Endodermal cell (in vitro differentiated cells): ENCODE measurements at regions not wholly inside any gene's neighbourhood (a gene's known extent, or its start where the extent isn't known, plus 50 kb on each side); places are given as distances from the start of the nearest gene placed in this dataset.

Experiments used
- DNase-seq: peaks from one replicate; pipeline ENCODE4 v3.0.0-alpha.2; 2017
- H3K27ac ChIP-seq: 2 replicates; pipeline ENCODE4 v1.5.1; 2013; ENCODE audit warnings: mild to moderate bottlenecking, low read depth, low read length, moderate library complexity
- H3K27me3 ChIP-seq: 2 replicates; pipeline ENCODE4 v1.6.1; 2013; ENCODE audit warnings: mild to moderate bottlenecking, low read length, moderate library complexity; ENCODE audit not compliant: insufficient read depth, control insufficient read depth, poor library complexity, severe bottlenecking
- H3K36me3 ChIP-seq: 2 replicates; pipeline ENCODE4 v1.7.0; 2013; ENCODE audit warnings: mild to moderate bottlenecking, low read length, moderate library complexity; ENCODE audit not compliant: control insufficient read depth, insufficient read depth
- H3K4me1 ChIP-seq: one replicate; pipeline ENCODE4 v1.7.0; 2013; ENCODE audit warnings: low read length; ENCODE audit not compliant: control insufficient read depth, insufficient read depth
- H3K4me3 ChIP-seq: 2 replicates; pipeline ENCODE4 v1.5.1; 2013; ENCODE audit warnings: mild to moderate bottlenecking, low read length, moderate library complexity
- H3K9ac ChIP-seq: 2 replicates; pipeline ENCODE4 v1.6.1; 2013; ENCODE audit warnings: mild to moderate bottlenecking, low read length, moderate library complexity; ENCODE audit not compliant: poor library complexity, severe bottlenecking; ENCODE audit errors: extremely low read depth
- H3K9me3 ChIP-seq: 2 replicates; pipeline ENCODE4 v1.6.1; 2013; ENCODE audit warnings: mild to moderate bottlenecking, low read length, moderate library complexity; ENCODE audit not compliant: control insufficient read depth
- H3K27ac Mint-ChIP-seq: 2 replicates; pipeline ENCODE4 v1.8.0; 2020; ENCODE audit warnings: mixed read lengths
- H3K27me3 Mint-ChIP-seq: 2 replicates; pipeline ENCODE4 v1.8.0; 2021; ENCODE audit warnings: mild to moderate bottlenecking, mixed read lengths; ENCODE audit not compliant: insufficient read depth
- H3K36me3 Mint-ChIP-seq: 2 replicates; pipeline ENCODE4 v1.8.0; 2020; ENCODE audit warnings: low read depth, mixed read lengths
- H3K4me1 Mint-ChIP-seq: 2 replicates; pipeline ENCODE4 v1.8.0; 2020; ENCODE audit warnings: mixed read lengths
- H3K4me3 Mint-ChIP-seq: 2 replicates; pipeline ENCODE4 v1.8.0; 2020; ENCODE audit warnings: mild to moderate bottlenecking, moderate library complexity, mixed read lengths
- H3K9me3 Mint-ChIP-seq: 2 replicates; pipeline ENCODE4 v1.8.0; 2020; ENCODE audit warnings: mild to moderate bottlenecking, mixed read lengths
- WGBS, 2 experiments: methylation state at CpG; one replicate each; pipeline versions ENCODE4 v1.1.5 to v1.1.7; 2013; ENCODE audit warnings: missing lambda C conversion rate in 2 of 2, mixed read lengths in 1 of 2; ENCODE audit not compliant: insufficient coverage in 1 of 2, insufficient read length in 1 of 2; 5-methylcytosine and 5-hydroxymethylcytosine counted together
- TF ChIP-seq, protein P1 (sequence below): fragments of 200-600 bp; sonication (generic); conservative IDR thresholded peaks from 2 replicates; pipeline ENCODE4 v1.5.0; 2021; ENCODE audit warnings: antibody characterized with exemption, mild to moderate bottlenecking

DNA sequence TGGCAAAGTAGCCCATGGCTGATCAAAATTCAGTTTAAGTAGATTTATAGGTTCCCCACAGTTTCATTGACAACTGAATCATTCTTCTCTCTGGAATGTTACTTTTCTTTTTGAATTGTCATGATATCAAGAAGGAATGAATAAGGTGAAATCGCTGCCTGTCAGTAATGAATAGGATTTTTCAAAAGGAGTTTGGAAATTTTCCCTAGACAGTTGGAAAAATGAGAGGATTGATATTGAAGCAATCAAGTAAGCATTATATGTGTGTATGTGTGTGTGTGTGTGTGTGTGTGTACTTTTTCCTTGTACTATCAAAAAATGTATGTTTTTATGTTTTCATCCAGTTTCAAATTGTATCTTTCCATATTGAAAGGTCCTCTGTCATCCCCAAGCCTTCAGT, 479.5 kb downstream of the MRPL39 start:
- TF ChIP-seq, protein P1, sequence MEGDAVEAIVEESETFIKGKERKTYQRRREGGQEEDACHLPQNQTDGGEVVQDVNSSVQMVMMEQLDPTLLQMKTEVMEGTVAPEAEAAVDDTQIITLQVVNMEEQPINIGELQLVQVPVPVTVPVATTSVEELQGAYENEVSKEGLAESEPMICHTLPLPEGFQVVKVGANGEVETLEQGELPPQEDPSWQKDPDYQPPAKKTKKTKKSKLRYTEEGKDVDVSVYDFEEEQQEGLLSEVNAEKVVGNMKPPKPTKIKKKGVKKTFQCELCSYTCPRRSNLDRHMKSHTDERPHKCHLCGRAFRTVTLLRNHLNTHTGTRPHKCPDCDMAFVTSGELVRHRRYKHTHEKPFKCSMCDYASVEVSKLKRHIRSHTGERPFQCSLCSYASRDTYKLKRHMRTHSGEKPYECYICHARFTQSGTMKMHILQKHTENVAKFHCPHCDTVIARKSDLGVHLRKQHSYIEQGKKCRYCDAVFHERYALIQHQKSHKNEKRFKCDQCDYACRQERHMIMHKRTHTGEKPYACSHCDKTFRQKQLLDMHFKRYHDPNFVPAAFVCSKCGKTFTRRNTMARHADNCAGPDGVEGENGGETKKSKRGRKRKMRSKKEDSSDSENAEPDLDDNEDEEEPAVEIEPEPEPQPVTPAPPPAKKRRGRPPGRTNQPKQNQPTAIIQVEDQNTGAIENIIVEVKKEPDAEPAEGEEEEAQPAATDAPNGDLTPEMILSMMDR, result no peak
- no peaks in the 10 kb centered on the region for H3K36me3 Mint-ChIP-seq
- no peak overlapping the region for H3K27ac ChIP-seq
- peaks cover 39% of the 10 kb centered on the region for H3K9me3 Mint-ChIP-seq
- H3K27me3 ChIP-seq, result no peaks in the 10 kb centered on the region
- H3K4me1 ChIP-seq, result no peaks in the 10 kb centered on the region
- H3K36me3 ChIP-seq, result no peaks in the 10 kb centered on the region
- H3K9me3 ChIP-seq, result no peaks in the 10 kb centered on the region
- no peak overlapping the region for H3K4me3 ChIP-seq
- H3K9ac ChIP-seq, result no peak overlapping the region
- H3K4me1 Mint-ChIP-seq, result no peaks in the 10 kb centered on the region
- no peak for DNase-seq
- 92 to 100% methylated on average over 1 of the region's 1 CpG for WGBS, 2 experiments
- no peak overlapping the region for H3K27ac Mint-ChIP-seq
- H3K4me3 Mint-ChIP-seq, result no peak overlapping the region
- H3K27me3 Mint-ChIP-seq, result no peaks in the 10 kb centered on the region

DNA sequence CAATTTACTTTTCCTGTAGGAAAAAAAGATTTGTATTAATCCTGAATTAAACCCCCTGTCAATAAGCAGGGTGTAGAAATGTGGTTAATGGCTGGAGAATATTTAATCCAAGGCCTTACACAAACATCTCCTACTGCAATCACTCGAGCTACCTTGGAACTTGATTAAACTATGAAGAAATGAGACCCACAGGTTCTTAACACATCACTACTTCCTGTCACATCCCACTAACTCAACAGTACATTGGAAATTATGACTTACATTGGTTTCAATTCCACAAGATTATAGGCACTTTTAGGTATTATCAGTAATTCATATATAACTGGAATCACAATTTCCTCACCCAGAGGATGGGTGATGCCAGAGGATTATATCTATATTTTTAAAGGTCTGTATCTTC, 480.3 kb downstream of the MRPL39 start:
- H3K9ac ChIP-seq, result no peak overlapping the region
- Mint-ChIP-seq H3K27ac (no peak overlapping the region), H3K36me3 (no peaks in the 10 kb centered on the region), H3K27me3 (no peaks in the 10 kb centered on the region), H3K4me1 (no peaks in the 10 kb centered on the region), H3K4me3 (no peak overlapping the region), H3K9me3 (peaks cover 39% of the 10 kb centered on the region)
- 78 to 96% methylated on average over 1 of the region's 1 CpG for WGBS, 2 experiments
- H3K36me3 ChIP-seq, result no peaks in the 10 kb centered on the region
- DNase-seq, result no peak
- no peaks in the 10 kb centered on the region for H3K9me3 ChIP-seq
- H3K27me3 ChIP-seq, result no peaks in the 10 kb centered on the region
- no peak overlapping the region for H3K27ac ChIP-seq
- H3K4me1 ChIP-seq, result no peaks in the 10 kb centered on the region
- no peak overlapping the region for H3K4me3 ChIP-seq
- TF ChIP-seq, protein P1, result no peak

DNA sequence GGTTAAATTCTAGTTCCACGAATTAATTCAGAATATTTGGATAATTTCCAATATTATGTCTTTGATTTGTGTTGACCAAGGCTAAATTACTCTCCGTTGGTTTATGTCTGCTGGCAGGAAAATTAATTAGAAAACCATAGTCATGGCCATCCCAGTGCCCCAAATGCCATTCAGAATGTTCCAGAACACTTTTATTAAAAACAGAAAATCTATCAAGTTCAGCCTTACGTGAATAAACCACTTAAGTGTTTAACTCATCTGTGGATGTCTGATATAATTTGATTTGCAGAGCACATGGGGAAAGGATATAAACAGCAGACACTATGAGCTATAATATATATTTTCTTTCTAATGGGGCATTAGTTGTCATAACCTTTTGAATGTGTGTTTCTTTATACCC, 480.7 kb downstream of the MRPL39 start:
- no peaks in the 10 kb centered on the region for H3K36me3 ChIP-seq
- TF ChIP-seq, protein P1, result no peak
- no peak overlapping the region for H3K4me3 ChIP-seq
- no peak overlapping the region for H3K27ac ChIP-seq
- H3K4me1 ChIP-seq, result no peaks in the 10 kb centered on the region
- H3K27me3 ChIP-seq, result no peaks in the 10 kb centered on the region
- Mint-ChIP-seq H3K27ac (no peak overlapping the region), H3K36me3 (no peaks in the 10 kb centered on the region), H3K27me3 (no peaks in the 10 kb centered on the region), H3K4me1 (no peaks in the 10 kb centered on the region), H3K9me3 (peaks cover 35% of the 10 kb centered on the region), H3K4me3 (no peak overlapping the region)
- no peaks in the 10 kb centered on the region for H3K9me3 ChIP-seq
- WGBS, 2 experiments, result 89 to 90% methylated on average over 3 of the region's 3 CpGs
- no peak for DNase-seq
- H3K9ac ChIP-seq, result no peak overlapping the region
